Urinary bladder (tissue), 3 donors: ENCODE measurements at regions not wholly inside any gene's neighbourhood (a gene's known extent, or its start where the extent isn't known, plus 50 kb on each side); places are given as distances from the start of the nearest gene placed in this dataset.

Experiments
- DNase-seq: peaks from one replicate; pipeline ENCODE4 v3.0.0-alpha.2; 2015; ENCODE audit errors: extremely low spot score
- H3K27ac ChIP-seq: one replicate; pipeline ENCODE4 v1.5.1; 2013; ENCODE audit warnings: low read depth, mild to moderate bottlenecking, moderate library complexity
- H3K36me3 ChIP-seq: one replicate; pipeline ENCODE4 v1.6.1; 2013; ENCODE audit warnings: mild to moderate bottlenecking, moderate library complexity; ENCODE audit not compliant: insufficient read depth
- H3K4me1 ChIP-seq: one replicate; pipeline ENCODE4 v1.6.1; 2013; ENCODE audit warnings: mild to moderate bottlenecking, moderate library complexity; ENCODE audit not compliant: insufficient read depth
- H3K4me3 ChIP-seq: one replicate; pipeline ENCODE4 v1.5.1; 2013; ENCODE audit warnings: low read depth, low read length
- WGBS: extraction: QIAGEN DNeasy Blood & Tissue Kit; methylation state at CpG from one replicate; pipeline ENCODE4 v1.1.7; 2013; 5-methylcytosine and 5-hydroxymethylcytosine counted together
- donor health status: healthy with polysubstance abuse.
- donor health status: healthy.

DNA sequence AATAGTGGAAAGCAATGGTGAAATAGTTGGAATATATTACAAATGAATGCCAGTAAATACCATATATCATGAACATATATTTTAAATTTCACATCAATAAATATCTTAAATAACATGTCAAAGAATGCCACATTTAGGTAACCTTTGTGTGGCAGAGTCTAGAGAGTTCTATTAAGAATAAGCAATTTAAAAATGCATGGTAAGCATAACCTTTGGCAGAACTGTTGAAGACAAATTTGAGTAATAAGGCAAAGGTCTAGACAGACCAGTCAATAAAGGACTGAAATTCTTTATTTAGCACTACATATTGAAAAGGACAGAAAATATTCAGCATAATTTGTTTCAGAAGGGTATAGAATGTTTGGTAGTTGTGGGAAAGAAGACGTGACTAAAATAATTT is 1417.0 kb downstream of the SUCLG1 start:
- no peak for DNase-seq
- H3K36me3 ChIP-seq, result no peaks in the 10 kb centered on the region
- H3K4me3 ChIP-seq, result no peak overlapping the region
- no peaks in the 10 kb centered on the region for H3K4me1 ChIP-seq
- H3K27ac ChIP-seq, result no peak overlapping the region
- 86% methylated on average over 1 of the region's 1 CpG for WGBS

DNA sequence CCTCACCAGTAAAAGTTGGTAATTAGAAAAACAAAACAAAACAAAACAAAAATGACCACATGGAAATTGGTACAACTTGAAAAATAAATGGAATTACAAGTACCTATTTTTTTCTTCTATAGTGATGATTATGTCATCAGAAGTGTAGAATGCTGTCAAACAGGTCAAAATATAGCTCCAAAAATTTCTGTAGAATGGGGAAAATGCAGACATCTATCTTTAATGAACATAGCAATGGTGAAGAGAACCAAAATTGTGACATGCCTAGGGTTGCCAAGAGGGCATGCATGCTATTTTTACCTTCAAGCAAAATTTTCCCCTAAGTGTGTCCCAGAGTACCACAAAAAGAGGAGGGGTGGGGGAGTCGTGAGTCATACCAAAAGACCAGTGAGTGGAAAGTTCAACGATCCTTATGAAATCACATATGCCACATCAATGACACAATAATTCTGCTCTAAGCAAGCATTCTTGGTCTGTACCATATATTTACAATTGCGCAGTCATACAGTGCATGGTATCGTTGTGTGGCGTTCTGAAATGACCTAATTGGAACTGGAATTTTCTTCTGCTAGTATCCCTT is 1436.4 kb downstream of the SUCLG1 start:
- DNase-seq, result no peak
- Histone ChIP-seq H3K4me1 (no peaks in the 10 kb centered on the region), H3K27ac (no peak overlapping the region), H3K4me3 (no peak overlapping the region), H3K36me3 (no peaks in the 10 kb centered on the region)
- 90% methylated on average over 5 of the region's 5 CpGs for WGBS

DNA sequence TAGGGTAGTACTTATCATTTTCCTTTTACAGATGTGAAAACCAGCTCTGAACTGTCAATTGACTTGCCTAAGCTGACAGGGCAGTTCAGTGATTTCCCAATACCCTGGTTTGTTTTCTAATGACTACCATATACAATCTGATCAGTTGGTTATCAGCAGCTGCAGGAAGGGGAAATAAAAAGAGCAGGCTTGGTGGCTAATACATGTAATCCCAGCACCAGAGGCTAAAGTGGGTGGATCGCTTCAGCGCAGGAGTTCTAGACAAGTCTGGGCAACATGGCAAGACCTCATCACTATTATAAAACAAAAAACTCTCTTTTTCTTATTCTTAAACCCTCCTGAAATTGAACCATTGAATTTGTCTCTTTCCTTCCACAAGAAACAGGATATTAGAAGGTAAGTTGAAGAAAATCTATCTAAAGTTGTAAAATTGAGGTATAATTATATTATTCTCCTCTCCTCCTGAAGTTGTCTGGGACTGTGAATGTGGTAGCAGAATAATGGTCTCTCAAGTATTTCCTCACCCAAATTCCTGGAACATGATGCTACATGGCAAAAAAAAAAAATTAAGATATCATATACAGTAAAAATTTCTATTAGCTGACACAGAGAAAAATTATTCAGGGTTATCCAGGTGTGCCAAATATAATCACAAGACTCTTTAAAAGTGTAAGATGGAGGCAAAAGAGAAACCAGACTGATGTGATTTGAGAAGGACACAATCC is 1441.6 kb downstream of the SUCLG1 start:
- Histone ChIP-seq H3K4me3 (no peak overlapping the region), H3K36me3 (no peaks in the 10 kb centered on the region), H3K4me1 (no peaks in the 10 kb centered on the region), H3K27ac (no peak overlapping the region)
- 92% methylated on average over 2 of the region's 2 CpGs for WGBS
- no peak for DNase-seq

- 89% methylated on average over 8 of the region's 8 CpGs for WGBS
- no peaks in the 10 kb centered on the region for H3K4me1 ChIP-seq
Measured at GRCh38 chr2:83016343-83017110, 1442.6 kb downstream of the SUCLG1 start.

DNA sequence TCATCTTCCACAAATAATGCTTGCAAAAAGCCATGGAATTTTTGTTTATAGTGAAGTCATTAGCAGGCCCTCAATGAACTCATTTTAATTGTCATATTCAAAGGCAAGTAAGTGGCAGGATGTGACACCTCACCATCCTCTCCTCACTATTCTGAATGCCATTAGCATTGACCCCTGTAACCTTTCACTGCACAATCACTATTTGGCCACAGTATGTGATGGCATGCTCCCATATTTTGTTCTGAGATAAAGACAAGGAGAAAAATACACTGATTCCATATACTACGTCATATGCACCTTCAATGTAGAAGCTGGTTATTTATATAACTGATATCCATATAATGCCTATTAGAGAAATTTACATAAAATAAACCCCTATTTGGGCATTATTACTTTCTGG is 1443.2 kb downstream of the SUCLG1 start:
- Histone ChIP-seq H3K4me3 (no peak overlapping the region), H3K36me3 (no peaks in the 10 kb centered on the region), H3K27ac (no peak overlapping the region), H3K4me1 (no peaks in the 10 kb centered on the region)
- DNase-seq, result no peak
- WGBS, result 98% methylated on average over 1 of the region's 1 CpG

More at GRCh38 chr2:83016343-83017110, 1442.6 kb downstream of the SUCLG1 start:
- Histone ChIP-seq H3K36me3 (no peaks in the 10 kb centered on the region), H3K27ac (no peak overlapping the region), H3K4me3 (no peak overlapping the region)
- no peak for DNase-seq

- Histone ChIP-seq H3K4me1 (no peaks in the 10 kb centered on the region), H3K36me3 (no peaks in the 10 kb centered on the region), H3K27ac (no peak overlapping the region), H3K4me3 (no peak overlapping the region)
- DNase-seq, result no peak
- WGBS, result 79% methylated on average over 2 of the region's 2 CpGs
Measured at GRCh38 chr2:83015035-83015715, 1443.9 kb downstream of the SUCLG1 start.

DNA sequence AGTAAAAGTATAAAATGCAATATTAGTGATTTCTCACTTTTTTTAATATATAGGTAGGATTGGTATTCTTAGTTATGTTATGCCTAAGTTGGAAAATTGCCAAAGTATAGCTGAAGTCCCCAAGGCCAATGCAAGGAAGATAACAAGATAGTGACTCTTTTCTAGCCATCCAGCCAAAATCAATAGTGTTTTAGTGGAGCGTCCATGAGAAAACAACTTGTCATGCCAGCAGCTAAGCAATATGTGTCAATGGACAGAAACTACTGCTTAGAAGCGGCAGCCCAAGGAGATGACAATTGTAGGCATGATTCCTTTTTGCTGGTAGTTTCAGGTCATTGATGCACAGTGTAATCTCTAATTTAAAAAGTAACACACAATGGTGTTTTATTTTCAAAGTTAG is 1444.6 kb downstream of the SUCLG1 start:
- 75% methylated on average over 2 of the region's 2 CpGs for WGBS
- H3K36me3 ChIP-seq, result no peaks in the 10 kb centered on the region
- no peak for DNase-seq
- no peak overlapping the region for H3K4me3 ChIP-seq
- H3K4me1 ChIP-seq, result no peaks in the 10 kb centered on the region
- H3K27ac ChIP-seq, result no peak overlapping the region

GRCh38 chr2:83006961-83007360 is 1452.1 kb downstream of the SUCLG1 start:
- H3K27ac ChIP-seq, result no peak overlapping the region
- H3K4me1 ChIP-seq, result no peaks in the 10 kb centered on the region
- H3K36me3 ChIP-seq, result no peaks in the 10 kb centered on the region
- no peak overlapping the region for H3K4me3 ChIP-seq
- 83% methylated on average over 2 of the region's 2 CpGs for WGBS
- DNase-seq, result no peak

DNA sequence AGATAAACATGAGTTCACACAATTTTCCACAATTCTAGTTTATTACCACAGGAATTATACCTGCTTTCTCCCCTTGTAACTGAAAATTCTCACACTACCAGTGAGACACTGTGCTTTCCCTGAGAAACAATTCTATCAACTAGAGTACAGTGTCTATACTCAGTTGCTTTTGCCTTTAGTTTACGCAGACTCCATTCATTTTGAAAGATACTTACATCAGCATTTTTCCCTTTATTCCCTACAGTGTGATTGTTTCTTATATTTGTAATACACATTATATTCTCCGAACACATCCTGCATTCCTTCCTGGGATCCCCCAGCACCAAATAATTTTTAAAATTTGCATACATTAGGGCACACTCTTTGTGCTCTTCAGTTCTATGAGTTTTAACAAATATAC is 1455.5 kb downstream of the SUCLG1 start:
- Histone ChIP-seq H3K36me3 (no peaks in the 10 kb centered on the region), H3K4me3 (no peak overlapping the region), H3K4me1 (no peaks in the 10 kb centered on the region), H3K27ac (no peak overlapping the region)
- no peak for DNase-seq
- WGBS, result 94% methylated on average over 2 of the region's 2 CpGs

DNA sequence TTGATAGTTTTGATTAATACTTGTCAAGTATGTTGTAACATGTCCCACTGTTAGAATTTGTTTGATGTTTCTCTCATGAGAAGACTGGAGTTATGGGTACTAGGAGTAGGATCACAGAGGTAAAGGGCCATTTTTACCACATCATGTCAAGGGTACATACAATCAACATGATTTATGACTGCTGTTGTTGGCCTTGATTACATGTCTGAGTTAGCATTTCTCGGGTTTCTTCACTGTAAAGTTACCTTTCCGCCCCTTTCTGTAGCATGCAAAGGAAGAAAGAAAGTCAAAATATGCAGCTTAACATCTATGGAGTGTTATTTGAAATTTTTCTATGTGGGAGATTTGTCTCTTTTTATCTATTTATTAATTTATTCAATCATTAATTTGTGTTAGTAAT is 1456.4 kb downstream of the SUCLG1 start:
- WGBS, result 85% methylated on average over 2 of the region's 2 CpGs
- Histone ChIP-seq H3K4me1 (no peaks in the 10 kb centered on the region), H3K4me3 (no peak overlapping the region), H3K27ac (no peak overlapping the region), H3K36me3 (no peaks in the 10 kb centered on the region)
- no peak for DNase-seq

- H3K4me1 ChIP-seq, result no peaks in the 10 kb centered on the region
- no peak overlapping the region for H3K4me3 ChIP-seq
- H3K27ac ChIP-seq, result no peak overlapping the region
- no peak for DNase-seq
- H3K36me3 ChIP-seq, result no peaks in the 10 kb centered on the region
- WGBS, result 53% methylated on average over 2 of the region's 2 CpGs
Measured at GRCh38 chr2:82998781-82999180, 1460.3 kb downstream of the SUCLG1 start.

DNA sequence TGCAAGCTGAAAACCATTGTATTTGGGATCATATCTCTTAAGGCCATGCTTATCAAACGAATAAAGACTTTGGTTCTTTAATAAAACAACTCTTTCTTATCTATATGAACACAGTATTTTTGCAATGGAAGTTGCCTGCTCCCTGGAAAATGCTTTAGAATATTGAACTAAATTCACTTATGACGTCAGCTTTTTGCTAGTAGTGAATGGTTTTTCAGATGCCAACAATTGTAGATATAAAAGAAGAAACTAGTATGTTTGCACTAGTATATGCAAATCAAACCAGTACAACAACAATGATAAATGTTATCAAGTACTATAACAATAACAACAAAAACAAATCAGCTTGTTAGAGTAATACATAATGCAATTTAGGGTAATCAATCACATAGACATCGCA is 1462.9 kb downstream of the SUCLG1 start:
- no peak for DNase-seq
- no peaks in the 10 kb centered on the region for H3K4me1 ChIP-seq
- 61% methylated on average over 3 of the region's 3 CpGs for WGBS
- no peak overlapping the region for H3K4me3 ChIP-seq
- no peaks in the 10 kb centered on the region for H3K36me3 ChIP-seq
- H3K27ac ChIP-seq, result no peak overlapping the region

DNA sequence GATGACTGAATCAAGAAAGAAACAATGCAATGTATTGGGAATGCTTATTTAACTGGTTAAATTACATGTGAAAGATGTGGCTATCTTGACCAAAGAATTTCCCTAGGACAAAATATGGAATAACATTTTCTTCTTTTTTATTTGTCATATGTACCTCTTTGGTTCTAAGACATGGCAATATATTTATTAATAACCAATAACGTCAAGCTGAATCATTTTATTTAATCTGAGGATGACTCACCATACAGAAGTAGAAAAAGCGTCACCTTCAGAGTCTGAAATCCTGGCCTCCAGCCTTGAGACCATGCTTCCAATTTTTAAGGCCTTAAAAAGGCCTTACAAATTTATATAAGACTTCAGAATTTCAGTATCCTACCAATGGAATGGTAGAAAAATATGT is 1464.9 kb downstream of the SUCLG1 start:
- H3K4me3 ChIP-seq, result no peak overlapping the region
- H3K36me3 ChIP-seq, result no peaks in the 10 kb centered on the region
- WGBS, result 67% methylated on average over 2 of the region's 2 CpGs
- DNase-seq, result no peak
- no peaks in the 10 kb centered on the region for H3K4me1 ChIP-seq
- no peak overlapping the region for H3K27ac ChIP-seq

DNA sequence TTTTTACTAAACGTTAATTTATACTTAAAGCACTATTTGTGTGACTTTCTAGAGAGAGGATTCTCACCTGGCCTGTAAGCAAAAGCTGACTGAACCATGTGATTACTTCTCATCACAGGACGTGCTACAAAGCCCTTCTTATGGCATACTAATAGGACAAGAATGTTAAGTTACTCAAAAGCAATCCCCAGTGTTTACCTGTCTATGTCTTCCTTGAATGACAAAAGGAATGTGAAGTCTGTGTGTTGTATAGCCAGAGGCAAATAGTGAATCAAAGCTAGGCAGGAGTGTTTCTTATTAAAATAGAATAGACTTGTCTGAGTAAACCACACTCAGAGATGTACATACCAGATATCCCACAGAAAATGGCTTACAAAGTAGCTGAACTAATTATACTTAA is 1465.5 kb downstream of the SUCLG1 start:
- 64% methylated on average over 2 of the region's 2 CpGs for WGBS
- Histone ChIP-seq H3K36me3 (no peaks in the 10 kb centered on the region), H3K27ac (no peak overlapping the region), H3K4me1 (no peaks in the 10 kb centered on the region), H3K4me3 (no peak overlapping the region)
- no peak for DNase-seq
